Ectodermal cell (in vitro differentiated cells): ENCODE measurements at regions not wholly inside any gene's neighbourhood (a gene's known extent, or its start where the extent isn't known, plus 50 kb on each side); places are given as distances from the start of the nearest gene placed in this dataset.

Experiments used
- H3K27ac ChIP-seq: 2 replicates; pipeline ENCODE4 v1.7.0; 2013; ENCODE audit warnings: mild to moderate bottlenecking, low read depth, low read length; ENCODE audit not compliant: insufficient read depth, poor library complexity, severe bottlenecking
- H3K27me3 ChIP-seq: 2 replicates; pipeline ENCODE4 v1.7.0; 2013; ENCODE audit warnings: mild to moderate bottlenecking, low read length; ENCODE audit not compliant: insufficient read depth, control insufficient read depth, poor library complexity, severe bottlenecking
- H3K36me3 ChIP-seq: one replicate; pipeline ENCODE4 v1.7.0; 2013; ENCODE audit warnings: low read length; ENCODE audit not compliant: control insufficient read depth, insufficient read depth
- H3K4me1 ChIP-seq: one replicate; pipeline ENCODE4 v1.7.0; 2013; ENCODE audit warnings: low read length; ENCODE audit not compliant: control insufficient read depth, insufficient read depth
- H3K4me3 ChIP-seq: 2 replicates; pipeline ENCODE4 v1.7.0; 2013; ENCODE audit warnings: low read depth, low read length, control low read depth; ENCODE audit not compliant: insufficient read depth
- H3K9me3 ChIP-seq: 2 replicates; pipeline ENCODE4 v1.7.0; 2013; ENCODE audit warnings: mild to moderate bottlenecking, low read length, moderate library complexity; ENCODE audit not compliant: control insufficient read depth
- WGBS, 2 experiments: methylation state at CpG; one replicate each; pipeline ENCODE4 v1.1.7; 2013; ENCODE audit warnings: missing lambda C conversion rate in 2 of 2; 5-methylcytosine and 5-hydroxymethylcytosine counted together

GRCh38 chr14:98840091-98840490 lies 431.9 kb downstream of the BCL11B start:
- H3K9me3 ChIP-seq: no peaks in the 10 kb centered on the region
- WGBS, 2 experiments: 86 to 87% methylated on average over 4 of the region's 4 CpGs
- H3K27ac ChIP-seq: no peak overlapping the region
- no peak overlapping the region for H3K4me3 ChIP-seq
- H3K27me3 ChIP-seq: no peaks in the 10 kb centered on the region
- no peaks in the 10 kb centered on the region for H3K36me3 ChIP-seq
- no peaks in the 10 kb centered on the region for H3K4me1 ChIP-seq

GRCh38 chr14:98840511-98840910 lies 431.5 kb downstream of the BCL11B start:
- H3K27me3 ChIP-seq: no peaks in the 10 kb centered on the region
- H3K27ac ChIP-seq: no peak overlapping the region
- no peak overlapping the region for H3K4me3 ChIP-seq
- H3K36me3 ChIP-seq: no peaks in the 10 kb centered on the region
- no peaks in the 10 kb centered on the region for H3K4me1 ChIP-seq
- WGBS, 2 experiments: 96% methylated on average over 6 of the region's 6 CpGs
- H3K9me3 ChIP-seq: no peaks in the 10 kb centered on the region

- Histone ChIP-seq H3K27ac (no peak overlapping the region), H3K4me3 (no peak overlapping the region), H3K27me3 (no peaks in the 10 kb centered on the region), H3K36me3 (no peaks in the 10 kb centered on the region), H3K9me3 (no peaks in the 10 kb centered on the region), H3K4me1 (no peaks in the 10 kb centered on the region)
Observed at GRCh38 chr14:98844456-98844855, 427.5 kb downstream of the BCL11B start.

DNA sequence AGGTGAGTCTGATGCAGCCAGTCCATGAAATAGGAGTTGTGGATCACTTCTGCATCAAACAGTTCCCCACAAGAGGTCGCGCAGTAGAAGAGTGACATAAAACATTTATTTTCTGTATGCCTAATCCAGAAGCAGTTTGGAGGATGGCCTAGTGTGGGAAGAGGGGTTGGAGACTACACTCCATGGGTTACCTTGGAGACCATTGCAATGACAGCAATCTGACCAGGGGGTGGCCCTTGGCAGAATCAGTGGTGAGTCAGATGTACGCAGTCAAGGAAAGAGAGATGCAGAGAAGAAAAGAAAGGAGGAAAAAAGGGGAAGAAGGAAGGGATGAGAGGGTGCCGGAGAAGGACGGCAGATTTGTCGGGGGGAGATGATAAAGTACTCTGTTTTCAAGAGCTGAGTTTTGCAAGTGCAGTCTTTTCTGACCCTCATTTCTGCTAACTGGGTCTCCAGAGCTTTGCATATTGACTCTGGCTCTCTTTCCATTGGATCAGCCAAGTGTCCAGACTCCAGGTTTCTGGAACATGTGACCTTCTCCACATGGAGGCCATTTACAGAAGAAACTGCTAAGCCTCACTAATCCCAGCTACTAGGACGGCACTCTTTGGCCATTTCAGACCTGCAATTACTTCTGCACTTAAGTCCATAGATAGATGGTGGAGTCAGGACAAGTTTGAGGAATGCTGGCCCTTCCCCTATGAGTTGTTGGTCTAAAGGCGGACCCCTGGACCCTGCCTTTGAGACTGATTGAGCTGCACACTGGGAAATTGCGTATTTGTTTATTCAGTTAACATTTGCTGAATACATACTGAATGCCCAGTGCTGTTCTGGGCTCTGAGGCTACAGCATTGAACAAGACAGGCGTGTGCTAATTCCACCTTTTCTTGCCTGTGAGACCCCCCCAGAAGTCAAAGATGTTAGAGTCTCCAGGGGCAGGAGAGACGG lies 424.2 kb downstream of the BCL11B start:
- Histone ChIP-seq H3K4me1 (no peaks in the 10 kb centered on the region), H3K9me3 (no peaks in the 10 kb centered on the region), H3K27me3 (no peaks in the 10 kb centered on the region), H3K36me3 (no peaks in the 10 kb centered on the region), H3K4me3 (no peak overlapping the region), H3K27ac (no peak overlapping the region)
- 91 to 97% methylated on average over 11 of the region's 11 CpGs for WGBS, 2 experiments

- H3K4me1 ChIP-seq: no peaks in the 10 kb centered on the region
- WGBS, 2 experiments: 90% methylated on average over 10 of the region's 10 CpGs
- H3K27ac ChIP-seq: no peak overlapping the region
- H3K36me3 ChIP-seq: no peaks in the 10 kb centered on the region
- no peaks in the 10 kb centered on the region for H3K27me3 ChIP-seq
- H3K9me3 ChIP-seq: no peaks in the 10 kb centered on the region
- no peak overlapping the region for H3K4me3 ChIP-seq
Observed at GRCh38 chr14:98853063-98853729, 418.8 kb downstream of the BCL11B start.

DNA sequence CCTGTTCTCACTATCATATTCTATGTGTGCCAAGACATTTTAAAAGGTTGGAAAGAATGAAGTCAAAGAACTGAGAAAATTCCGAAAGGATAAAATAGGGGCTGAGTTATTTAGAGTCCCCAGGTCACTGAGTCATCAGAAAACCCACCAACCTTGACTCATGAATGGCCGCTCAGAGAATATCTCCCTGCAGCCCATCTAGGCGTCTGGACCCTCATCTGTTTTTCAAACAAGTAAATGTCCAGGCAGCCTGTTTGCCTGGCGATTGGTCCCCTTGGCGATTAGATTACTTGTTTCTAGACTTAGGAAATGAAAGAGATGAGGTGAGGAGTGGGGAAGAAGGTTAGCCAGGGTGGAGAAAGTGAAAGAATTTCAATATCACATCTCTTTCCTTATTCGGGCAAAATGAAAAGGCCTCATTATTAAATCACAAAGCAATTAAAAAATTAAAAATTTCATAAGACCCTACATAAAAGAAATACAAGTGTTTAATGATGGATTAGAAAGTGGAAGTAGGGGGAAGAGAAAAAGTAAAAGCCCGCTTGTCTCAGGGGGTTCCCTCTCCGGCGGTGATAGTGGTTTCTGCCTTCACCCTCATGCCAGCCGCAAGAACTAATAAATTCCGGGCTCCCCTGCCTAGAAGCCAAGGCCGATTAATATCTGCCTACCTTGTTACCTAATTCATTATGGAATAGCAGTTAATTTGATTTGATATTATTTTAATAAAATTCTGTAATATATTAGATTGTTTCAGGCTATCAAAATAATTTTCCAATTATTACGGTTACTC lies 415.9 kb downstream of the BCL11B start:
- Histone ChIP-seq H3K27me3 (no peaks in the 10 kb centered on the region), H3K9me3 (no peaks in the 10 kb centered on the region), H3K4me3 (no peak overlapping the region), H3K4me1 (no peaks in the 10 kb centered on the region), H3K36me3 (no peaks in the 10 kb centered on the region), H3K27ac (no peak overlapping the region)
- 93 to 95% methylated on average over 11 of the region's 13 CpGs for WGBS, 2 experiments

- Histone ChIP-seq H3K27me3 (no peaks in the 10 kb centered on the region), H3K27ac (no peak overlapping the region), H3K9me3 (no peaks in the 10 kb centered on the region), H3K36me3 (no peaks in the 10 kb centered on the region), H3K4me3 (no peak overlapping the region), H3K4me1 (no peaks in the 10 kb centered on the region)
- WGBS, 2 experiments: 94% methylated on average over 7 of the region's 7 CpGs
Observed at GRCh38 chr14:98858158-98858557, 413.8 kb downstream of the BCL11B start.

DNA sequence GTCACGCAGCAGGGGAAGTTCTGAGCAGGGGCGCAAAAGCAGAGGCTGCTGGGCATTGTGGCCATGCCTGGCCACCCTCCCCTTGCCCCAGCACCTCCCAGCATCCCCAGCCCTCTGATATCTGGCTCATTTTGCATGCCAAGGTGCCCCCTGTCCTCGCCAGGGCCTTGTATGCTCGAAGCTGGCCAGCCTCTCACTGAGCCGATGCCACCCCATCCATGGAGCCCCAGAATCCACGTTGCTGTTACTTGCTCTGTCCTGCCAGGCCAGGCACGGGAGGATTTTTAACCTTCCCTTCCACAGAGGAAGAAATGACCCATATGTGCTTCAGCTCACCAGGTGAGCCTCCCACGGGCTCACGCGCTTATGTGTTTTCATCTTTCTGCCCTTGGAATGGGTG lies 413.4 kb downstream of the BCL11B start:
- Histone ChIP-seq H3K36me3 (no peaks in the 10 kb centered on the region), H3K4me1 (no peaks in the 10 kb centered on the region), H3K27ac (no peak overlapping the region), H3K4me3 (no peak overlapping the region), H3K27me3 (no peaks in the 10 kb centered on the region), H3K9me3 (no peaks in the 10 kb centered on the region)
- whole genome bisulfite sequencing, 2 experiments: 93 to 95% methylated on average over 10 of the region's 10 CpGs

DNA sequence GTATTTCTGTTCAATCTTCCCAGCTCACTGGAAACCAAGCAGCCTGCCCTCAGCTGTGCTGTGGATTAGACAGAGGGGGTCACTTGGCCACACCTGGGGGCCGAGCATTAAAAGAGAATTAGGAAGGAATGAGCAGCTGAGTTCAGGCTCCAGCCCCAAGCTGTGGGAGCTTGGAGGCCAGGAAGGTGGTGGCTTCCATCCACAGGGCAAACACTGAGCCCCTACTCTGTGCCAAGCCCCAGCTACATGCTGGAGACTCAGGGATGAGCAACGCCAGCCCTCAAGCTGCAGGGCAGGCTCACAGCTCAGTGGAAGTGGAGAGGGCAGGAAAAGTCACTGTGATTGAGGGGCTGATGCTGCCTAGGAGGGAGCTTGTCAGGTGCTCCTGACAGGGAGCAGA lies 412.7 kb downstream of the BCL11B start:
- Histone ChIP-seq H3K9me3 (no peaks in the 10 kb centered on the region), H3K27me3 (no peaks in the 10 kb centered on the region), H3K27ac (no peak overlapping the region), H3K4me3 (no peak overlapping the region), H3K36me3 (no peaks in the 10 kb centered on the region), H3K4me1 (no peaks in the 10 kb centered on the region)
- WGBS, 2 experiments: 87 to 93% methylated on average over 2 of the region's 2 CpGs

DNA sequence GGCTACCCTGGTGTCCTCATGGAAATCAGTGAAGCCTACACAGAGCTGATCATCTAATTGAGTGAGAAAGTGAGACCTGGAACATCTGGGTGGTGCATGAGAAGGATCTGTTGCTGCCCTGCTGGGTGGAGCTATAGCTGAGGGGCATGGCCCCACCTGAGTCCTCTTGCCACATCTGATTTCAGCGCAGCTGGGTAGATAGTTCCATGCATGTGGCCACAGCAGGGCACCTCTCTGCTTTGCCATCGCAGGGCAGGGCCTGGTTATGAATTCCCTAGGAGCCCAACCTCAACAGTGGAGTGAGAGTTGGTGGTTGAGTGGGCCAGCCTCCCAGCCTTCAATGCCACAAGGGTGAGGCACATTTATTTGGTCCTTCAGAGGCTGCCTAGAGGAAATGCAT lies 407.8 kb downstream of the BCL11B start:
- Histone ChIP-seq H3K4me3 (no peak overlapping the region), H3K27me3 (no peaks in the 10 kb centered on the region)
- 95 to 100% methylated on average over 2 of the region's 2 CpGs for WGBS, 2 experiments

More for the DNA sequence above, 407.8 kb downstream of the BCL11B start:
- Histone ChIP-seq H3K4me1 (no peaks in the 10 kb centered on the region), H3K27ac (no peak overlapping the region), H3K9me3 (no peaks in the 10 kb centered on the region), H3K36me3 (no peaks in the 10 kb centered on the region)
